ENCODE measurements at regions not wholly inside any gene's neighbourhood (a gene's known extent, or its start where the extent isn't known, plus 50 kb on each side); places are given as distances from the start of the nearest gene placed in this dataset.

DNA sequence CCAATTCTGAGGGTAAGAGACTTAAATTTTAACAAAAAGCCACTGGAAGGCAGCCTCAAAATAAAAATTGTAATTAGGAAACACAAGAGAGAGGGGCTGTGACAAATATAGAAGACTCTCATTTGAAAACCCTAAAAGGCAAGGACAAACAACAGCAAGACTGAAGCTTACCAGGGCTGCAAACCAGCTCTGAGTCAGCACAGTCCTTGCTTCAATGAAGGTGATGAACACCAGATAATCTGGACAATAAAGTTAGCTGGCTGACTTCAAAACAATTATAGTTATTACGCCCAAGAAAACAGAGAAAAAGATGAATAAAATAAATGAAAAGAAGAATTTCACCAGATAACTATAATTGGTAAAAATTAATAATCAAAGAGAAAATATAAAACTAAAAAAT, 149.3 kb upstream of the NSMCE3 start:
- Histone ChIP-seq H3K4me3 (no peak overlapping the region), H3K4me1 (ENCODE audit: low read depth) (no peaks in the 10 kb centered on the region), H3K9me3 (no peaks in the 10 kb centered on the region), H3K36me3 (ENCODE audit: low read depth) (no peaks in the 10 kb centered on the region)
- no peak for DNase-seq
- intact Hi-C loops (cut with DNase I, micrococcal nuclease): no loop called here
- ATAC-seq: no peak
- TF ChIP-seq, protein P1, sequence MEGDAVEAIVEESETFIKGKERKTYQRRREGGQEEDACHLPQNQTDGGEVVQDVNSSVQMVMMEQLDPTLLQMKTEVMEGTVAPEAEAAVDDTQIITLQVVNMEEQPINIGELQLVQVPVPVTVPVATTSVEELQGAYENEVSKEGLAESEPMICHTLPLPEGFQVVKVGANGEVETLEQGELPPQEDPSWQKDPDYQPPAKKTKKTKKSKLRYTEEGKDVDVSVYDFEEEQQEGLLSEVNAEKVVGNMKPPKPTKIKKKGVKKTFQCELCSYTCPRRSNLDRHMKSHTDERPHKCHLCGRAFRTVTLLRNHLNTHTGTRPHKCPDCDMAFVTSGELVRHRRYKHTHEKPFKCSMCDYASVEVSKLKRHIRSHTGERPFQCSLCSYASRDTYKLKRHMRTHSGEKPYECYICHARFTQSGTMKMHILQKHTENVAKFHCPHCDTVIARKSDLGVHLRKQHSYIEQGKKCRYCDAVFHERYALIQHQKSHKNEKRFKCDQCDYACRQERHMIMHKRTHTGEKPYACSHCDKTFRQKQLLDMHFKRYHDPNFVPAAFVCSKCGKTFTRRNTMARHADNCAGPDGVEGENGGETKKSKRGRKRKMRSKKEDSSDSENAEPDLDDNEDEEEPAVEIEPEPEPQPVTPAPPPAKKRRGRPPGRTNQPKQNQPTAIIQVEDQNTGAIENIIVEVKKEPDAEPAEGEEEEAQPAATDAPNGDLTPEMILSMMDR (IDR thresholded peaks at IDR 0.05): no peak

DNA sequence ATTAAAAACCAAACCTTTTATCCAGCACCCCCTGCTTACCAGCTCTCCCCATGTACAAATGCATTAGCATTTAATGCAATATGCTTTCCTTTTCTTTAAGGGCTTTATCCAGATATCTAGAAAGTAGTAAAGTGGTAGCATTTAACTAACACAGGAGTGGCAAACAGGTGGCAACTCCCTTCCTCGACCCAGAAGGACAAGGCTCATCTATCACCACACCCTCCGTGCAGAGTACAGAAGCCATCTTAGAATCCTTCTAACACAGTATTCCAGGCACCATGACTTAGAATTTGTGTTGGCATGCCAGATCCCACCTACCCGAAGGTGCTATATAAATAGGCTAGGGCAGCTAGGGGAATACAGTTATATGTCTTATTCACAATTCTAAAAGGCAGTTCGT, 148.6 kb upstream of the NSMCE3 start:
- no peaks in the 10 kb centered on the region for H3K36me3 ChIP-seq (ENCODE audit: low read depth)
- ATAC-seq: peak; percentile 74
- no peaks in the 10 kb centered on the region for H3K9me3 ChIP-seq
- DNase-seq: peak in 1 of 3 donors; percentile 27
- intact Hi-C loops (cut with DNase I, micrococcal nuclease): no loop called here
- no peaks in the 10 kb centered on the region for H3K4me1 ChIP-seq (ENCODE audit: low read depth)
- H3K4me3 ChIP-seq: no peak overlapping the region
- TF ChIP-seq, protein P1 (IDR thresholded peaks at IDR 0.05): no peak

DNA sequence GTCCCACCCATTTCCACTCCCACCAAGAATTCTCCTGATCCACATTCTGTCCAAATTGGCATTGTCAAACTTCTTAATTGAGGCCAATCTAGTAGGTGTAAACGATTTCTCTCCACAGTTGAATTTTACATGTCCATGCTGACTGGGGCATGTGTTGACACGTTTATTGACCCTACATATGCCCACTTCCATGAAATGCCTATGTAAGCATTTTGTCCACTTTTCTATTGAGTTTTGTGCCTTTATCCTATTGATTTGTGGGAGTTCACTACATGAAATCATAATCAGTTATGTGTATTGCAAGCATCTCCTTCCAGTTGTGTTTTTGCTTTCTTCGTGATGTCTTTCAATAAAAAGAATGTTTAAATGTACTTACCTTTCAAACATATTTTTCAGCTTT, 141.7 kb upstream of the NSMCE3 start:
- Histone ChIP-seq H3K9me3 (no peaks in the 10 kb centered on the region), H3K36me3 (ENCODE audit: low read depth) (no peaks in the 10 kb centered on the region), H3K4me1 (ENCODE audit: low read depth) (no peaks in the 10 kb centered on the region), H3K4me3 (no peak overlapping the region)
- TF ChIP-seq, protein P1 (IDR thresholded peaks at IDR 0.05): no peak
- DNase-seq (no peak), ATAC-seq (no peak)
- intact Hi-C loops (cut with DNase I, micrococcal nuclease): no loop called here

DNA sequence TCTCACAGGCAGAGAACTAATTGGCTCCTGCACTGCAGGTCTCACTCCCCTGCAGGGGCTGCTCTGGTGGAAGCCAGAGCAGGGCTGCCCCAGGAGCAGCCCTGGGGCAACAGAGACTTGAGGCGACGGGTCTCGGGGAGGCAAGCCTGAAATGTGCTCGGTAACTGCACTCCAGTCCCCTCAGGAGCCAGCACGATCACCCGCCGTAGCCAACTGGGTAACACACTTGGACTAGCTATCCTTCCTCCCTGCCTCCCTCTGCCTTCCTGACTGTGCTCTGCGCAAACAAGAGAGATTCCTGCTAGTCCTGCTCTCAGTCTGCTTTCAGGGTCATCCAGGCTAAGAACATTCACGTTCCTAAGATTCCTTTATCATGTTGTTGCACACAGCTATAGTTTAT, 140.7 kb upstream of the NSMCE3 start:
- TF ChIP-seq, protein P1 (IDR thresholded peaks at IDR 0.05): no peak
- no peak for DNase-seq
- Histone ChIP-seq H3K4me3 (no peak overlapping the region), H3K4me1 (ENCODE audit: low read depth) (no peaks in the 10 kb centered on the region), H3K9me3 (no peaks in the 10 kb centered on the region), H3K36me3 (ENCODE audit: low read depth) (no peaks in the 10 kb centered on the region)
- ATAC-seq: no peak
- intact Hi-C loops (cut with DNase I, micrococcal nuclease): no loop called here

DNA sequence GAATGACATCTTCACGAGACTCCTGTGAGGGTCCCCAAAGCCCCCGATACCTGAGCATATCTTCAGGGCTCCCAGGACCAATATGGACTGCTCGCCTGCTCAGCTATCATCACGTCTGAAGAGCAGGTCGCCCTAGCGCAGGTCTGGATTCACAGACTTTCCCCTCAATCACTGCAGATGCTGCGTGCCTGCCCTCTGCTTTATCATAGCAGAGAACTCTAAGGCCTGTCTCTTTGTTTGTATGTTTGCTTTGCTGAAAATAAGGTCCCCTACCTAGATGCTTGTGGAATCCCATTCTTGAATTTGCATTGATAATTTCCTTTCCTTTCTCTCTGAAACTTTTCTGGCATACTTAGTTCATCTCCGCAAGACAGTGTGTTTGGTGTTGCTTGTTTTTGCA, 140.3 kb upstream of the NSMCE3 start:
- no peak for ATAC-seq
- intact Hi-C loops (cut with DNase I, micrococcal nuclease): no loop called here
- TF ChIP-seq, protein P1 (IDR thresholded peaks at IDR 0.05): no peak

DNA sequence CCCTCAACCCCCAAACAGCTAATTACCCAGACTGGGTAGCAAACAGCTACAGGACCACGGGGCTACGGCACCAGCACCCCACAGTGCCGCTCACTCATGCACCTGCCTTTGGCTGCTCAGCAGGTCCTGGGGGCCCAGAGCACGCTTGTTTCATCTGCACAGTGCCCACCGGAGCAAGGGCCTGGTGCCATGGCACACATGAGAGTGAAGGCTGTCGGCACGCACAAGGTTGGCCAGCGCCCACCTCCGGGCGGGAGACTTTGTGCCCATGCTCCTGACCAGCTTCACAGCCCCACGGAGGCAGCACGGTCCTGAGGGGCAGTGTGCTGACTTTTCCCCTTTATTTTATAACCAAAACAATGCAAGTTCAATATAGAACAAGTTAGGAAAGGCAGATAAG, 135.9 kb upstream of the NSMCE3 start:
- Histone ChIP-seq H3K4me1 (ENCODE audit: low read depth) (no peaks in the 10 kb centered on the region), H3K9me3 (no peaks in the 10 kb centered on the region), H3K36me3 (ENCODE audit: low read depth) (no peaks in the 10 kb centered on the region), H3K4me3 (no peak overlapping the region)
- ATAC-seq: no peak
- DNase-seq: no peak
- TF ChIP-seq, protein P1 (IDR thresholded peaks at IDR 0.05): no peak
- intact Hi-C loops (cut with DNase I, micrococcal nuclease): no loop called here

More for the DNA sequence above, 140.3 kb upstream of the NSMCE3 start:
- Histone ChIP-seq H3K4me1 (ENCODE audit: low read depth) (no peaks in the 10 kb centered on the region), H3K4me3 (no peak overlapping the region), H3K36me3 (ENCODE audit: low read depth) (no peaks in the 10 kb centered on the region), H3K9me3 (no peaks in the 10 kb centered on the region)
- no peak for DNase-seq
